Upper lobe of right lung (tissue), 1 donor: ENCODE measurements at regions not wholly inside any gene's neighbourhood (a gene's known extent, or its start where the extent isn't known, plus 50 kb on each side); places are given as distances from the start of the nearest gene placed in this dataset.
"Not testable (repeated sequence)": the region's sequence is repeated elsewhere in the genome, so short reads cannot be mapped to it uniquely, and the experiment has no call there.

Experiments used
- ATAC-seq: fragments of 200-7000 bp; cut with Tn5 transposase; one replicate; pipeline ENCODE4 v1.9.1; 2020; ENCODE audit warnings: mild to moderate bottlenecking, moderate library complexity
- DNase-seq: peaks from one replicate; pipeline ENCODE4 v3.0.0-alpha.2; 2020
- H3K27ac ChIP-seq: fragments of 200-600 bp; one replicate; pipeline ENCODE4 v1.8.0; 2022
- H3K27me3 ChIP-seq: fragments of 200-600 bp; one replicate; pipeline ENCODE4 v1.8.0; 2022; ENCODE audit warnings: mild to moderate bottlenecking
- H3K36me3 ChIP-seq: fragments of 200-600 bp; one replicate; pipeline ENCODE4 v1.8.0; 2022
- H3K4me1 ChIP-seq: fragments of 200-600 bp; one replicate; pipeline ENCODE4 v1.8.0; 2022
- H3K4me3 ChIP-seq: fragments of 200-600 bp; one replicate; pipeline ENCODE4 v1.8.0; 2022; ENCODE audit warnings: mild to moderate bottlenecking
- H3K9me3 ChIP-seq: fragments of 200-600 bp; one replicate; pipeline ENCODE4 v1.8.0; 2022
- CTCF ChIP-seq: fragments of 200-600 bp; IDR thresholded peaks from one replicate; pipeline ENCODE4 v1.8.0; 2022; ENCODE audit warnings: antibody characterized with exemption
- intact Hi-C: fragments of 100-400 bp; cut with DNase I; formaldehyde crosslinking; loops from one replicate; pipeline ENCODE4 v1.11.0; 2022
- donor health status: DM: no; HTN: yes; CAD: no; lungs with severe emphysema.

GRCh38 chr6:127397729-127398630, 54.6 kb upstream of the ECHDC1 start:
- TF ChIP-seq CTCF, result no peak
- intact Hi-C loops, result no loop called here
- no peak for DNase-seq
- no peak overlapping the region for H3K4me3 ChIP-seq
- peak overlapping the region; percentile 56 for H3K27ac ChIP-seq
- H3K27me3 ChIP-seq, result no peaks in the 10 kb centered on the region
- no peaks in the 10 kb centered on the region for H3K4me1 ChIP-seq
- no peaks in the 10 kb centered on the region for H3K9me3 ChIP-seq
- no peak for ATAC-seq
- H3K36me3 ChIP-seq, result no peaks in the 10 kb centered on the region

GRCh38 chr6:127397171-127397597, 53.8 kb upstream of the ECHDC1 start:
- H3K4me3 ChIP-seq, intact Hi-C loops, H3K4me1 ChIP-seq, H3K27ac ChIP-seq, ATAC-seq, H3K27me3 ChIP-seq, H3K9me3 ChIP-seq, DNase-seq, H3K36me3 ChIP-seq: not testable (repeated sequence)
